Stimulated activated CD8-positive, alpha-beta memory T cell treated with anti-CD3 and anti-CD28 coated beads, Interleukin-7, amount 100 ng/mL, for 1 hour (primary cell): ENCODE measurements at regions not wholly inside any gene's neighbourhood (a gene's known extent, or its start where the extent isn't known, plus 50 kb on each side); places are given as distances from the start of the nearest gene placed in this dataset.

Source experiments
- DNase-seq, 2 donors: peaks; one replicate each; pipeline ENCODE4 v3.0.0-alpha.2; 2020; ENCODE audit warnings: low read depth in 2 of 2

- DNase-seq: no peak
Measured at GRCh38 chr2:217749008-217749407, 253.8 kb downstream of the TNS1 start.

GRCh38 chr2:217746808-217747207 lies 256.0 kb downstream of the TNS1 start:
- DNase-seq: no peak

- DNase-seq: no peak
Measured at GRCh38 chr2:217743966-217744761, 258.6 kb downstream of the TNS1 start.

GRCh38 chr2:217743407-217743806 lies 259.4 kb downstream of the TNS1 start:
- no peak for DNase-seq

GRCh38 chr2:217742841-217743240 lies 260.0 kb downstream of the TNS1 start:
- no peak for DNase-seq

DNA sequence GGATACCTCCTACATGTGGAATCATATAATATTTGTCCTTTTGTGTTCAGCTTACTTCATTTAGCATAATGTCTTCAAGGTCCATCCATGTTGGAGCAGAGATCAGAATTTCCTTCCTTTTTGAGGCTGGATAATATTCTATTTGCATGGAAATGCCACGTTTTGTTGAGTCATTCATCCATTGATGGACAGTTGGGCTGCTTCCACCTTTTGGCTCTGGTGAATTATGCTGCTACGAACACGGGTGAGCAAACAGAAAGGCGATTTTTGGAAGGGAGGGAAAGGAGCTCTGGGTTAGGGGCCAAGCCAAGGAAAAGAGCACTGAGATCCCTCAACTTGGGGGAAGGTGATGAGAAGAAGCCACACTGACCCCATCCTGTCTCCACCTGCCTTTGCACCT lies 260.5 kb downstream of the TNS1 start:
- no peak for DNase-seq

DNA sequence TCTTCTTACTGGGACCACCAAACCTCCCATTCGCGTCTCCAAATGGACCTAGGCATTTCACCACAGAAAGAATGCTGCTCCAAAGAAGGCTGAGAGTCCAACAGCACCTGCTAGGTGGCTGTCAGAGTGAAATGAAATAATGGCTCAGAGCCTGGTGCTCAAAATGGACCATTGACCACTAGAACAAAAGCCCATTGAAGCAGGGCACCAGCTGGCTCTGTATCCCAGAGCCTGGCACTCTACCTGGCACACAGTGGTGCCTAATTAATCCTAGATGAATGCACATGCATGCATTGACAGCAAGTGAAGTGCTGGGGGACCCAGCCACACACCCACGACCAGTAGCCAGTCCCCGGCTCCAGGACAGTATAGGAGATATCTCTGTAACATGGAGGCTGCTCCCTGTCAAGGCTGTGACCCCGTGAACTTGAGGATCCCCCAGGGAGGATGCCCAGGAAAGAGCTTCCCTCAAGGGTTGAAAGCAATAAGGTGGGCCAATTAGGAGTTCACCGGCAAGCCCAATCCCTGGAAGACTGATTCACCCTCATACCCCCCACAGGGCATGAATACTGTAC lies 261.3 kb downstream of the TNS1 start:
- DNase-seq: no peak

GRCh38 chr2:217740756-217741155 lies 262.0 kb downstream of the TNS1 start:
- DNase-seq: no peak

GRCh38 chr2:217740178-217740577 lies 262.6 kb downstream of the TNS1 start:
- DNase-seq: no peak

DNA sequence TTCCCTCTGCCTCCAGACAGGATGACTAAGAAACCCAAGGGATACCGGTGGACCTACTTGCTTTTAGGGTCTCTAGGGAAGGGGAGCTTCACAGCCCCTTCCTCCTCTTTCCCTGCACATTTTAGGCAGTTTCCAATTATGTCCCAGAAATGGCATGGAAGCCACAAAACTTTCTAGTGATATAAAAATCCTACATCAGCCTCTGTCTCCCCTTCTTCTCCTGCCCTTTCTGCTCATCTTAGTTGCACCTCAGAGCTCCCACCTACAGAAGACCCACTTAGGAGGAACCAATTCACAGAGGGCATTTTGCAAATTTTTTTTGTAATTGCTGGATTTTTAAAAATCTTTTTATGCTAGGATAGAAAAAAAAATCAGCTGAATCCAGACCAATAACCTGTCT lies 263.1 kb downstream of the TNS1 start:
- DNase-seq: no peak

DNA sequence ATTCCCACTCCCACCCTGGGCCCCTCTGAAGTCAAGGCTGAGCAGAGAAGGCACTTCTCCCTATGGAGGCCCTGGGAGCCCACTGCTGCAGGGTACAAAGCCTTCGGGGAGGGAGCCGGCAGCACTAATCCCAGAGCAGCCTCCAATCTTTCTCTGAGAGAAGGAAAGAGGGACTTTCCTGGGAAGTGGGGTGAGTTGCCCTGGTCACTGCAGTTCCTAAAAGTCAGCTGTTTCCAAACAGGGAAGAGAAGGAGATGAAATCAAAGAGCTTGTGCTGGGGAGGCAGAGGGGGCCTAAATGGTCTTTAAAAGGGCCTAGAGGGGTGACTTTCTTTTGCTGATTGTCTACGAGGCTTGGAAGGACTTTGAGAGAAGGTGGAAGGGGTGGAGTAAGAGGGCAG lies 264.7 kb downstream of the TNS1 start:
- no peak for DNase-seq

GRCh38 chr2:217736776-217737550 lies 265.8 kb downstream of the TNS1 start:
- no peak for DNase-seq

GRCh38 chr2:217735899-217736298 lies 266.9 kb downstream of the TNS1 start:
- no peak for DNase-seq

DNA sequence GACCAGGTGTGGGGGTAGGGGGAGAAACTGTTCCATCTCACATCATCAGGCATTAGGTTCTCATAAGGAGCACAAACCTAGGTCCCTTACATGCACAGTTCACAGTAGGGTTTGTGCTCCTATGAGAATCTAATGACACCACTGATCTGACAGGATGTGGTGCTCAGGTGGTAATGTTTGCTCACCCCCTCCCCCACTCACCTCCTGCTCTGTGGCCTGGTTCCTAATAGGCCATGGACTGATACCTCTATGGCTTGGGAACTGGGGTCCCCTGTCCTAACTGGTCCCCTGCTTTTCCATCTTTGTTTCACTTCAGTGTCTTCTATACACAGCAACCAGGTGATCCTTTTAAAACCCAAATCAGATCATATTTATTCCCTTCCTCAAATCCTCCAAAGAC lies 267.8 kb downstream of the TNS1 start:
- no peak for DNase-seq

- no peak for DNase-seq
Measured at GRCh38 chr2:217733461-217733860, 269.3 kb downstream of the TNS1 start.

DNA sequence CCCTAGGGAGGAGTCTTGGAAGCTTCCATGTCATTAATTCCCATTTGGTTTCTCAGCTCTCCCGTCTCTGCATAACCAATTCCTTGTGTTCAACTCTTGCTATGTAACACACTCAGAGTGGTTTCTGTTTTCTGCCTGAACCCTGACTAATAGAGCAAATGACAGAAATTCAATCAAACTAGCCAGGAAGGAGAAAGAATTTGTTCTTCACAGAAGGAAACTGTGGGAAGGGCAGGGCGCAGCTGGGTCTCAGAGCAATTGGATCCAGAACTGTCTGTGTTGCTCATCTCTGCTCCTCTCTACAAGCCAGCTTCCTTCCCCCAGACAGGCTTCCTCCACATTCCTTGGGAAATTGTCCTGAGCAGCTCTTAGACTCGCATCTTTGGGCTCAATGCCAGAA lies 269.8 kb downstream of the TNS1 start:
- no peak for DNase-seq

- DNase-seq: no peak
Measured at GRCh38 chr2:217731805-217732204, 271.0 kb downstream of the TNS1 start.

GRCh38 chr2:217729421-217730053 lies 273.3 kb downstream of the TNS1 start:
- no peak for DNase-seq

DNA sequence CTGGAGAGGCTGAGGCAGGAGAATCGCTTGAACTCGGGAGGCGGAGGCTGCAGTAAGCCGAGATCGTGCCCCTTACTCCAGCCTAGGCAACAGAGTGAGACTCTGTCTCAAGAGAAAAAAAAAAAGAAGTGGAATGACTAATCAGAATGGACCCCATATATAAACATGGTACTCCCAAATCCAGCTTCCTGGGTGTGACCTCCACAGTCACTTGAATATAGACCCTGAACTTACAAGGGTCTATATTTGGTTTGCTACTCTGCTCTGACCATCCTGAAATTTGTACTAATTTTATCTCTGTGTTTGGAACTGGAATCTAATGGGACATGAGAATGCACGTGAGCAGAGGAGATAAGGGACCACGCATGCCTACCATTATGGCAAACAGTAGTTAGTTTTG lies 275.0 kb downstream of the TNS1 start:
- DNase-seq: no peak

DNA sequence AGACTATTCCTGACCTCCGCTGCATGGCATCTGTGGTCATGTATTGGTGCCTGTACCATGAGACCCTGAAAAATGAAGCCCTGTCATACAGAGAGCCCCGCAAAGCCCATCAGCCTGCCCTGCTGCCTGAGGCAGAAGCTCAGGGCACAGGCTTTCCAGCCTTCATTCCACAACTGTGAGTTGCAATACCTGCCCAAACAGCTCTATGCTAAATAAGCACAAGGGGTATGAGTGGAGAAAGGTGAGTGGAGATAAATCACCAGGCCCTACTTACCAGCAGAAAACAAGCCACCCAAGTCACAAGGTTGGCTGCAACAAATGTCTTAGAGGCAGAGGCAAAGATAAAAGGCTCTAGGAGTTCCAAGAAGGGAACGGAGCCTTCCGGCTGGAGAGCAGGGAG lies 277.4 kb downstream of the TNS1 start:
- no peak for DNase-seq

GRCh38 chr2:217724471-217724870 lies 278.3 kb downstream of the TNS1 start:
- DNase-seq: no peak

GRCh38 chr2:217723981-217724380 lies 278.8 kb downstream of the TNS1 start:
- DNase-seq: no peak
